OCI-LY1 (cell line): ENCODE measurements at regions not wholly inside any gene's neighbourhood (a gene's known extent, or its start where the extent isn't known, plus 50 kb on each side); places are given as distances from the start of the nearest gene placed in this dataset.

ENCODE experiments used
- H2AFZ ChIP-seq: fragments of 200-600 bp; sonication (generic), shearing (Covaris generic); 2 replicates; pipeline ENCODE4 v1.6.0; 2014; ENCODE audit warnings: antibody characterized with exemption, mild to moderate bottlenecking, low read length
- H3F3A ChIP-seq: fragments of 200-600 bp; sonication (generic), shearing (Covaris generic); 2 replicates; pipeline ENCODE4 v1.6.0; 2014; ENCODE audit warnings: mild to moderate bottlenecking, antibody characterized with exemption, low read length, moderate library complexity; ENCODE audit not compliant: insufficient read depth
- H3K27ac ChIP-seq: fragments of 200-600 bp; sonication (generic); 2 replicates; pipeline ENCODE4 v1.5.1; 2014; ENCODE audit warnings: low read length, mixed run types, mild to moderate bottlenecking, low read depth; ENCODE audit not compliant: poor library complexity, severe bottlenecking
- H3K27me3 ChIP-seq: fragments of 200-600 bp; sonication (generic); 2 replicates; pipeline ENCODE4 v1.6.0; 2014; ENCODE audit warnings: antibody characterized with exemption, mild to moderate bottlenecking, low read length, moderate library complexity; ENCODE audit not compliant: insufficient read depth
- H3K36me3 ChIP-seq: fragments of 200-600 bp; sonication (generic); 2 replicates; pipeline ENCODE4 v1.6.1; 2014; ENCODE audit warnings: mild to moderate bottlenecking, antibody characterized with exemption, low read length, moderate library complexity, mixed read lengths; ENCODE audit not compliant: insufficient read depth
- H3K4me1 ChIP-seq: fragments of 200-600 bp; sonication (generic); 2 replicates; pipeline ENCODE4 v1.5.1; 2014; ENCODE audit warnings: mild to moderate bottlenecking, low read length, moderate library complexity; ENCODE audit not compliant: insufficient read depth, severe bottlenecking
- H3K4me2 ChIP-seq: fragments of 200-600 bp; sonication (generic), shearing (Covaris generic); 2 replicates; pipeline ENCODE4 v1.6.1; 2014; ENCODE audit warnings: low read length
- H3K4me3 ChIP-seq: fragments of 200-600 bp; sonication (generic); 2 replicates; pipeline ENCODE4 v1.5.1; 2014; ENCODE audit warnings: low read length, low read depth, mild to moderate bottlenecking, mixed read lengths; ENCODE audit not compliant: poor library complexity, severe bottlenecking
- H3K79me2 ChIP-seq: fragments of 200-600 bp; shearing (Covaris generic); 2 replicates; pipeline ENCODE4 v1.6.1; 2016; ENCODE audit warnings: mixed run types, low read length, mixed read lengths; ENCODE audit not compliant: insufficient read depth
- H3K9ac ChIP-seq: fragments of 200-600 bp; sonication (generic), shearing (Covaris generic); 2 replicates; pipeline ENCODE4 v1.6.1; 2014; ENCODE audit warnings: mild to moderate bottlenecking, low read length, mixed read lengths
- H3K9me2 ChIP-seq: fragments of 200-600 bp; sonication (generic), shearing (Covaris generic); 2 replicates; pipeline ENCODE4 v1.6.1; 2014; ENCODE audit warnings: low read depth, mild to moderate bottlenecking, low read length, mixed read lengths
- H3K9me3 ChIP-seq: fragments of 200-600 bp; shearing (Covaris generic); 2 replicates; pipeline ENCODE4 v1.6.1; 2014; ENCODE audit warnings: low read length, mixed read lengths
- H4K20me1 ChIP-seq: fragments of 200-600 bp; sonication (generic), shearing (Covaris generic); 2 replicates; pipeline ENCODE4 v1.6.0; 2016; ENCODE audit warnings: mild to moderate bottlenecking, low read length; ENCODE audit not compliant: insufficient read depth
- EZH2 ChIP-seq: fragments of 200-600 bp; sonication (generic), shearing (Covaris generic); IDR thresholded peaks from 2 replicates; pipeline ENCODE4 v1.8.0; 2017; ENCODE audit warnings: borderline replicate concordance, mixed run types, mild to moderate bottlenecking, antibody characterized with exemption, low read length, moderate library complexity, mixed read lengths
- TF ChIP-seq, protein P1 (sequence below): fragments of 200-600 bp; sonication (generic), shearing (Covaris generic); IDR thresholded peaks from 2 replicates; pipeline ENCODE4 v1.5.1; 2017; ENCODE audit warnings: mild to moderate bottlenecking, antibody characterized with exemption, low read length, moderate library complexity, mixed read lengths

GRCh38 chrX:93420525-93421082 is 252.8 kb downstream of the NAP1L3 start:
- H3K79me2 ChIP-seq, result no peaks in the 10 kb centered on the region
- no peak overlapping the region for H3K27ac ChIP-seq
- H2AFZ ChIP-seq, result no peak overlapping the region
- no peaks in the 10 kb centered on the region for H3K4me1 ChIP-seq
- no peak overlapping the region for H3K4me3 ChIP-seq
- no peaks in the 10 kb centered on the region for H3K27me3 ChIP-seq
- no peaks in the 10 kb centered on the region for H3K9me2 ChIP-seq
- TF ChIP-seq EZH2, result no peak
- TF ChIP-seq, protein P1, sequence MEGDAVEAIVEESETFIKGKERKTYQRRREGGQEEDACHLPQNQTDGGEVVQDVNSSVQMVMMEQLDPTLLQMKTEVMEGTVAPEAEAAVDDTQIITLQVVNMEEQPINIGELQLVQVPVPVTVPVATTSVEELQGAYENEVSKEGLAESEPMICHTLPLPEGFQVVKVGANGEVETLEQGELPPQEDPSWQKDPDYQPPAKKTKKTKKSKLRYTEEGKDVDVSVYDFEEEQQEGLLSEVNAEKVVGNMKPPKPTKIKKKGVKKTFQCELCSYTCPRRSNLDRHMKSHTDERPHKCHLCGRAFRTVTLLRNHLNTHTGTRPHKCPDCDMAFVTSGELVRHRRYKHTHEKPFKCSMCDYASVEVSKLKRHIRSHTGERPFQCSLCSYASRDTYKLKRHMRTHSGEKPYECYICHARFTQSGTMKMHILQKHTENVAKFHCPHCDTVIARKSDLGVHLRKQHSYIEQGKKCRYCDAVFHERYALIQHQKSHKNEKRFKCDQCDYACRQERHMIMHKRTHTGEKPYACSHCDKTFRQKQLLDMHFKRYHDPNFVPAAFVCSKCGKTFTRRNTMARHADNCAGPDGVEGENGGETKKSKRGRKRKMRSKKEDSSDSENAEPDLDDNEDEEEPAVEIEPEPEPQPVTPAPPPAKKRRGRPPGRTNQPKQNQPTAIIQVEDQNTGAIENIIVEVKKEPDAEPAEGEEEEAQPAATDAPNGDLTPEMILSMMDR, result no peak
- no peaks in the 10 kb centered on the region for H3K36me3 ChIP-seq
- no peak overlapping the region for H3K9ac ChIP-seq
- no peaks in the 10 kb centered on the region for H3F3A ChIP-seq
- H3K9me3 ChIP-seq, result no peaks in the 10 kb centered on the region
- no peak overlapping the region for H3K4me2 ChIP-seq
- H4K20me1 ChIP-seq, result no peaks in the 10 kb centered on the region

GRCh38 chrX:93420090-93420489 is 253.3 kb downstream of the NAP1L3 start:
- Histone ChIP-seq H3K9ac (no peak overlapping the region), H3K27ac (no peak overlapping the region), H3K27me3 (no peaks in the 10 kb centered on the region), H4K20me1 (no peaks in the 10 kb centered on the region), H3K9me2 (no peaks in the 10 kb centered on the region), H3K9me3 (no peaks in the 10 kb centered on the region), H3K4me2 (no peak overlapping the region), H3F3A (no peaks in the 10 kb centered on the region), H3K4me3 (no peak overlapping the region), H2AFZ (no peak overlapping the region), H3K4me1 (no peaks in the 10 kb centered on the region), H3K36me3 (no peaks in the 10 kb centered on the region), H3K79me2 (no peaks in the 10 kb centered on the region)
- TF ChIP-seq, protein P1, result no peak
- no peak for TF ChIP-seq EZH2

DNA sequence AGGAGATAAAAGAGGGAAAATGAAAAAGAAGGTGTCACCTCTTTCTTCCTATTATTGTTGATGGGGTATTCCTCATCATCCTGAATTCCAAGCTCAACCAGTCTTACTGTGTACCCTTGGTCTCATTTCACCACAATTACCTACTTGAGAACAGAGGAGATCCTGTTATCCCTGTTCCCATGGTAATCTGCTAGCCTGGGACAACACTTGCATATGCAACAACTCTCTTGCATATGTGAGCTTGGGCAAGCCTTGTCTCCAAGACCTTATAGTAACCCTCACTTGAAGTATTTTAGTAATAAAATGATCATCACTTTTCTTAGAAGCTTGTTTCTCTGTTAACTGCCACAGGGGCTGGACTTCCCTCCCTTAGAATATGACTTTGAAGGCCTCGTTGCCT is 253.7 kb downstream of the NAP1L3 start:
- no peaks in the 10 kb centered on the region for H3F3A ChIP-seq
- H3K9me3 ChIP-seq, result no peaks in the 10 kb centered on the region
- no peaks in the 10 kb centered on the region for H3K36me3 ChIP-seq
- H3K9ac ChIP-seq, result no peak overlapping the region
- H3K27ac ChIP-seq, result no peak overlapping the region
- TF ChIP-seq, protein P1, result no peak
- no peak for TF ChIP-seq EZH2
- no peaks in the 10 kb centered on the region for H3K9me2 ChIP-seq
- no peaks in the 10 kb centered on the region for H3K4me1 ChIP-seq
- H3K4me2 ChIP-seq, result no peak overlapping the region
- H2AFZ ChIP-seq, result no peak overlapping the region
- H4K20me1 ChIP-seq, result no peaks in the 10 kb centered on the region
- H3K27me3 ChIP-seq, result no peaks in the 10 kb centered on the region
- H3K4me3 ChIP-seq, result no peak overlapping the region
- no peaks in the 10 kb centered on the region for H3K79me2 ChIP-seq
